ENCODE measurements at regions not wholly inside any gene's neighbourhood (a gene's known extent, or its start where the extent isn't known, plus 50 kb on each side); places are given as distances from the start of the nearest gene placed in this dataset.

DNA sequence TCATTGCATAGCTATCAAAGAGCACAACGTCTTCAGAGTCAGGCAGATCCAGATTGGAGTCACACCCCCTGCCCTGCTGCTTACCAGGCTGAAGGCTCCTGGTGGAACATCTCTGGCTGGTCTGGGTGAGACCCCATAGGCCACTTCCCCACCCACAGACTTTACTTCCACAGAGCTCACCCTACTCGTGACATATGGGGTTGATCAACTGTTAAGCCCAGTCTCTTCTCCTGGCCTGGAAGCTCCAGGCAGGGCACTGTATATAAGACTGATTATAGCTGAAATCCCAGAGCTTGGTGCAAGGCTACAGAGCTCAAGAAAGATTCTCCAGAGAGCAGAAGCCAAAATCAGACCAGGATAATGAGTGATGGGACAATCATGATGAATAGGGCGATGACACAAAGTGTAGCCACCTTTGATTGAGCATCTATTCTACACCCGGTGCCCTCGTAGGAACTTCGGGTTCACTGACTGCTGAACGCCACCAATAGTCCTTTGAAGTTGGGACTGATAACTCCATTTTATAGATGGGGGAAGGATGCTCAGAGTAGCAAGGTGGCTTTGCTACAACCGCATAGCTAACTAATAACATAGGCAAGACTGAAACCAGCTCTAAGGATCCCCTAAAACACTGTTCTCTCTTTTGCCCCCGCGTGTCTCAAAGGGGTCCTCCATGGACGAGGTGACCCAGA lies 287.8 kb downstream of the BCL11B start:
- Histone ChIP-seq H2AFZ (ENCODE audit: low read length) (no peak overlapping the region), H3K27ac (ENCODE audit: extremely low read length, insufficient read depth, low read length) (no peak overlapping the region), H3K79me2 (ENCODE audit: insufficient read depth, low read length) (no peaks in the 10 kb centered on the region), H3K27me3 (ENCODE audit: control insufficient read depth in 1 of 2, insufficient read depth in 2 of 2, low read length in 2 of 2) (peaks cover 0 to 8% of the 10 kb centered on the region in 2 experiments; a peak in 2 of 5 replicates), H3K9me3 (ENCODE audit: low read length) (no peaks in the 10 kb centered on the region), H3K4me2 (ENCODE audit: low read depth, low read length) (no peak overlapping the region), H3K36me3 (replicated peaks in 1 of 2; ENCODE audit: control insufficient read depth in 1 of 2, insufficient read depth in 2 of 2, low read length in 2 of 2) (no peaks in the 10 kb centered on the region), H3K9ac (ENCODE audit: insufficient read depth, low read depth, low read length) (no peak overlapping the region), H3K4me1 (ENCODE audit: insufficient read depth, low read length) (no peaks in the 10 kb centered on the region), H4K20me1 (ENCODE audit: insufficient read depth, low read length) (no peaks in the 10 kb centered on the region), H3K4me3 (replicated peaks in 1 of 3; ENCODE audit: insufficient read depth in 1 of 3, low read depth in 2 of 3, low read length in 3 of 3) (no peak overlapping the region)
- no TSS peak for BruUV-seq (replicated peaks)
- no peak for DNase-seq (ENCODE audit: low spot score)
- intact Hi-C loops (cut with micrococcal nuclease; ENCODE audit: unreplicated experiment), result no loop called here
- ChIA-PET POLR2A (no interaction called here), CTCF (ENCODE audit: low intra/inter-chr PET ratio, low total read pairs) (no interaction called here)
- no peak for ATAC-seq
- no peak for FAIRE-seq
- WGBS (ENCODE audit: low lambda C conversion rate), result 13% methylated on average over 5 of the region's 11 CpGs
- in situ Hi-C loops (cut with HindIII; ENCODE audit: extremely low pct_ligation_motif_present, low pct_unique_long_range_greater_than_20kb), result no loop called here
- TF ChIP-seq REL (CRISPR knock-in tag; conservative IDR thresholded peaks at IDR 0.05) (no peak), ZBTB3 (CRISPR knock-in tag; IDR thresholded peaks at IDR 0.05; ENCODE audit: borderline replicate concordance, low read depth) (no peak), ETV5 (CRISPR knock-in tag; IDR thresholded peaks at IDR 0.05; ENCODE audit: borderline replicate concordance) (no peak), BRD4 (CRISPR knock-in tag; IDR thresholded peaks at IDR 0.05) (no peak), TEAD3 (CRISPR knock-in tag; optimal IDR thresholded peaks at IDR 0.05; ENCODE audit: borderline replicate concordance) (no peak), ZBTB1 (CRISPR knock-in tag; IDR thresholded peaks at IDR 0.05; ENCODE audit: borderline replicate concordance) (no peak), ZBTB20 (CRISPR knock-in tag; IDR thresholded peaks at IDR 0.05; ENCODE audit: borderline replicate concordance, low read depth) (no peak), WIZ (CRISPR knock-in tag; IDR thresholded peaks at IDR 0.05) (no peak)
- TF ChIP-seq, protein P1, sequence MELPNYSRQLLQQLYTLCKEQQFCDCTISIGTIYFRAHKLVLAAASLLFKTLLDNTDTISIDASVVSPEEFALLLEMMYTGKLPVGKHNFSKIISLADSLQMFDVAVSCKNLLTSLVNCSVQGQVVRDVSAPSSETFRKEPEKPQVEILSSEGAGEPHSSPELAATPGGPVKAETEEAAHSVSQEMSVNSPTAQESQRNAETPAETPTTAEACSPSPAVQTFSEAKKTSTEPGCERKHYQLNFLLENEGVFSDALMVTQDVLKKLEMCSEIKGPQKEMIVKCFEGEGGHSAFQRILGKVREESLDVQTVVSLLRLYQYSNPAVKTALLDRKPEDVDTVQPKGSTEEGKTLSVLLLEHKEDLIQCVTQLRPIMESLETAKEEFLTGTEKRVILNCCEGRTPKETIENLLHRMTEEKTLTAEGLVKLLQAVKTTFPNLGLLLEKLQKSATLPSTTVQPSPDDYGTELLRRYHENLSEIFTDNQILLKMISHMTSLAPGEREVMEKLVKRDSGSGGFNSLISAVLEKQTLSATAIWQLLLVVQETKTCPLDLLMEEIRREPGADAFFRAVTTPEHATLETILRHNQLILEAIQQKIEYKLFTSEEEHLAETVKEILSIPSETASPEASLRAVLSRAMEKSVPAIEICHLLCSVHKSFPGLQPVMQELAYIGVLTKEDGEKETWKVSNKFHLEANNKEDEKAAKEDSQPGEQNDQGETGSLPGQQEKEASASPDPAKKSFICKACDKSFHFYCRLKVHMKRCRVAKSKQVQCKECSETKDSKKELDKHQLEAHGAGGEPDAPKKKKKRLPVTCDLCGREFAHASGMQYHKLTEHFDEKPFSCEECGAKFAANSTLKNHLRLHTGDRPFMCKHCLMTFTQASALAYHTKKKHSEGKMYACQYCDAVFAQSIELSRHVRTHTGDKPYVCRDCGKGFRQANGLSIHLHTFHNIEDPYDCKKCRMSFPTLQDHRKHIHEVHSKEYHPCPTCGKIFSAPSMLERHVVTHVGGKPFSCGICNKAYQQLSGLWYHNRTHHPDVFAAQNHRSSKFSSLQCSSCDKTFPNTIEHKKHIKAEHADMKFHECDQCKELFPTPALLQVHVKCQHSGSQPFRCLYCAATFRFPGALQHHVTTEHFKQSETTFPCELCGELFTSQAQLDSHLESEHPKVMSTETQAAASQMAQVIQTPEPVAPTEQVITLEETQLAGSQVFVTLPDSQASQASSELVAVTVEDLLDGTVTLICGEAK (IDR thresholded peaks at IDR 0.05), result no peak
- TF ChIP-seq, protein P1 (CRISPR knock-in tag; IDR thresholded peaks at IDR 0.05), result no peak
- TF ChIP-seq, protein P2, sequence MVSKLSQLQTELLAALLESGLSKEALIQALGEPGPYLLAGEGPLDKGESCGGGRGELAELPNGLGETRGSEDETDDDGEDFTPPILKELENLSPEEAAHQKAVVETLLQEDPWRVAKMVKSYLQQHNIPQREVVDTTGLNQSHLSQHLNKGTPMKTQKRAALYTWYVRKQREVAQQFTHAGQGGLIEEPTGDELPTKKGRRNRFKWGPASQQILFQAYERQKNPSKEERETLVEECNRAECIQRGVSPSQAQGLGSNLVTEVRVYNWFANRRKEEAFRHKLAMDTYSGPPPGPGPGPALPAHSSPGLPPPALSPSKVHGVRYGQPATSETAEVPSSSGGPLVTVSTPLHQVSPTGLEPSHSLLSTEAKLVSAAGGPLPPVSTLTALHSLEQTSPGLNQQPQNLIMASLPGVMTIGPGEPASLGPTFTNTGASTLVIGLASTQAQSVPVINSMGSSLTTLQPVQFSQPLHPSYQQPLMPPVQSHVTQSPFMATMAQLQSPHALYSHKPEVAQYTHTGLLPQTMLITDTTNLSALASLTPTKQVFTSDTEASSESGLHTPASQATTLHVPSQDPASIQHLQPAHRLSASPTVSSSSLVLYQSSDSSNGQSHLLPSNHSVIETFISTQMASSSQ (IDR thresholded peaks at IDR 0.05; ENCODE audit: low read depth), result no peak
- TF ChIP-seq, protein P2 (CRISPR knock-in tag; IDR thresholded peaks at IDR 0.05; ENCODE audit: borderline replicate concordance), result no peak

Data from HepG2 (cell line).